SU-DHL-6 (cell line): ENCODE measurements at regions not wholly inside any gene's neighbourhood (a gene's known extent, or its start where the extent isn't known, plus 50 kb on each side); places are given as distances from the start of the nearest gene placed in this dataset.
"Not testable (repeated sequence)": the region's sequence is repeated elsewhere in the genome, so short reads cannot be mapped to it uniquely, and the experiment has no call there.

ENCODE experiments used
- H2AFZ ChIP-seq: fragments of 200-600 bp; sonication (generic); 2 replicates; pipeline ENCODE4 v1.6.1; 2014; ENCODE audit warnings: low read depth, mild to moderate bottlenecking, moderate library complexity, mixed read lengths, antibody characterized with exemption, low read length; ENCODE audit not compliant: severe bottlenecking
- H3F3A ChIP-seq: fragments of 200-600 bp; shearing (Covaris generic); 2 replicates; pipeline ENCODE4 v1.6.0; 2016; ENCODE audit warnings: antibody characterized with exemption, mild to moderate bottlenecking; ENCODE audit not compliant: insufficient read depth
- H3K27ac ChIP-seq: fragments of 200-600 bp; sonication (generic); 2 replicates; pipeline ENCODE4 v1.5.1; 2016; ENCODE audit warnings: low read depth, mild to moderate bottlenecking, low read length, moderate library complexity, mixed read lengths
- H3K27me3 ChIP-seq: fragments of 200-600 bp; sonication (generic), shearing (Covaris generic); 2 replicates; pipeline ENCODE4 v1.6.0; 2014; ENCODE audit warnings: mild to moderate bottlenecking, low read length
- H3K36me3 ChIP-seq: fragments of 200-600 bp; sonication (generic); 2 replicates; pipeline ENCODE4 v1.6.1; 2014; ENCODE audit warnings: mild to moderate bottlenecking, low read length, mixed read lengths
- H3K4me2 ChIP-seq: fragments of 300-600, 200-600 bp; shearing (Covaris generic), sonication (generic); 2 replicates; pipeline ENCODE4 v1.6.0; 2014; ENCODE audit warnings: low read length, low read depth, mild to moderate bottlenecking; ENCODE audit not compliant: poor library complexity, severe bottlenecking
- H3K4me3 ChIP-seq: fragments of 200-600 bp; sonication (generic); 2 replicates; pipeline ENCODE4 v1.5.1; 2014; ENCODE audit warnings: antibody characterized with exemption, low read length, mild to moderate bottlenecking, mixed read lengths; ENCODE audit not compliant: insufficient read depth, poor library complexity, severe bottlenecking
- H3K79me2 ChIP-seq: fragments of 200-600 bp; sonication (generic); 2 replicates; pipeline ENCODE4 v1.6.1; 2014; ENCODE audit warnings: mild to moderate bottlenecking, low read length, moderate library complexity; ENCODE audit not compliant: insufficient read depth
- H3K9ac ChIP-seq: fragments of 200-600 bp; sonication (generic); 2 replicates; pipeline ENCODE4 v1.7.0; 2014; ENCODE audit warnings: mild to moderate bottlenecking, low read length
- H3K9me2 ChIP-seq: fragments of 200-600 bp; sonication (generic); replicated peaks from 2 replicates; pipeline ENCODE4 v1.6.1; 2014; ENCODE audit warnings: low read length; ENCODE audit not compliant: insufficient read depth
- H3K9me3 ChIP-seq: fragments of 200-600 bp; sonication (generic); 2 replicates; pipeline ENCODE4 v1.6.1; 2014; ENCODE audit warnings: low read length, mixed read lengths; ENCODE audit not compliant: insufficient read depth
- H4K20me1 ChIP-seq: fragments of 200-600 bp; sonication (generic); 2 replicates; pipeline ENCODE4 v1.6.1; 2014; ENCODE audit warnings: low read depth, mild to moderate bottlenecking, antibody characterized with exemption, low read length, moderate library complexity, mixed read lengths
- EZH2phosphoT487 ChIP-seq: fragments of 200-600 bp; sonication (generic), shearing (Covaris generic); conservative IDR thresholded peaks from 2 replicates; pipeline ENCODE4 v1.6.1; 2018; ENCODE audit warnings: mild to moderate bottlenecking, antibody characterized with exemption, low read length, moderate library complexity, mixed read lengths
- TF ChIP-seq, protein P1 (sequence below): fragments of 200-600 bp; sonication (generic); IDR thresholded peaks from one replicate; pipeline ENCODE4 v1.5.1; 2017; ENCODE audit warnings: antibody characterized with exemption, mild to moderate bottlenecking, low read length, moderate library complexity; ENCODE audit not compliant: insufficient read depth, poor library complexity, severe bottlenecking

DNA sequence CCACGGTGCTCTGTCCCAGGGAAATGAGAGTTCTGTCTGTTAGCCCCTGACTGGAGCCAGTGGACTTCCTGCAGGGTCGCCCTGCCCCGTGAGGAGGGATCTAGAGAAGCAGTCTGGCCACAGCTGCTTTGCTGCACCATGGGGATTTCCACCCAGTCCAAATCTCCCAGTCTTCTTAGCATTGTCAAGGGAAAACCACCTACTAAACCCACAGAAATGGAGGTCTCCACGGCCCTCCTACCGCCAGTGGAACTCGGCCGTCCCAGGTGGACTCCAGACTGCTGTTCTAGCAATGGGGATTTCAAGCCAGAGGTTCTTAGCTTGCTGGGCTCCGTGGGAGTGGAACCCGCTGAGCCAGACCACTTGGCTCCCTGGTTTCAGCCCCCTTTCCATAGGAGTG lies 133.3 kb upstream of the PCDH7 start:
- Histone ChIP-seq H3F3A (no peaks in the 10 kb centered on the region), H3K9ac (no peak overlapping the region), H3K36me3 (no peaks in the 10 kb centered on the region), H3K27me3 (no peaks in the 10 kb centered on the region), H3K27ac (no peak overlapping the region), H3K4me2 (no peak overlapping the region), H3K4me3 (no peak overlapping the region), H4K20me1 (no peaks in the 10 kb centered on the region), H2AFZ (no peak overlapping the region), H3K79me2 (no peaks in the 10 kb centered on the region), H3K9me2 (no peaks in the 10 kb centered on the region), H3K9me3 (no peaks in the 10 kb centered on the region)
- TF ChIP-seq, protein P1, sequence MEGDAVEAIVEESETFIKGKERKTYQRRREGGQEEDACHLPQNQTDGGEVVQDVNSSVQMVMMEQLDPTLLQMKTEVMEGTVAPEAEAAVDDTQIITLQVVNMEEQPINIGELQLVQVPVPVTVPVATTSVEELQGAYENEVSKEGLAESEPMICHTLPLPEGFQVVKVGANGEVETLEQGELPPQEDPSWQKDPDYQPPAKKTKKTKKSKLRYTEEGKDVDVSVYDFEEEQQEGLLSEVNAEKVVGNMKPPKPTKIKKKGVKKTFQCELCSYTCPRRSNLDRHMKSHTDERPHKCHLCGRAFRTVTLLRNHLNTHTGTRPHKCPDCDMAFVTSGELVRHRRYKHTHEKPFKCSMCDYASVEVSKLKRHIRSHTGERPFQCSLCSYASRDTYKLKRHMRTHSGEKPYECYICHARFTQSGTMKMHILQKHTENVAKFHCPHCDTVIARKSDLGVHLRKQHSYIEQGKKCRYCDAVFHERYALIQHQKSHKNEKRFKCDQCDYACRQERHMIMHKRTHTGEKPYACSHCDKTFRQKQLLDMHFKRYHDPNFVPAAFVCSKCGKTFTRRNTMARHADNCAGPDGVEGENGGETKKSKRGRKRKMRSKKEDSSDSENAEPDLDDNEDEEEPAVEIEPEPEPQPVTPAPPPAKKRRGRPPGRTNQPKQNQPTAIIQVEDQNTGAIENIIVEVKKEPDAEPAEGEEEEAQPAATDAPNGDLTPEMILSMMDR: no peak
- TF ChIP-seq EZH2phosphoT487: no peak

DNA sequence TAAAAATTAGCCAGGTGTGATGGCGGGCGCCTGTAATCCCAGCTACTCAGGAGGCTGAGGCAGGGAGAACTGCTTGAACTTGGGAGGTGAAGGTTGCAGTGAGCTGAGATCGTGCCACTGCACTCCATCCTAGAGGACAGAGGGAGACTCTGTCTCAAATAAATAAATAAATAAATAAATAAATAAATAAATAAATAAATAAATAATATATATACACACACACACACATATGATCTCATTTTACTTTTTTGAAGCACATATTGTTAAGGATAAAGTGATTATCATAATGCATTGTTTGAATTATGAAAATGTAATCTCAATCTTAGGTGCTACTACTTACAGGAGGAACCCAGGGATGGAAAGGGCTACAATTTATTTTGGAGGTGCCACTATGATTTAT lies 130.5 kb upstream of the PCDH7 start:
- not testable (repeated sequence) for H3F3A ChIP-seq, H3K27ac ChIP-seq, H4K20me1 ChIP-seq, H3K9me3 ChIP-seq, H3K4me3 ChIP-seq, H3K4me2 ChIP-seq, H3K36me3 ChIP-seq, H3K79me2 ChIP-seq, H2AFZ ChIP-seq, H3K27me3 ChIP-seq, H3K9me2 ChIP-seq, H3K9ac ChIP-seq

DNA sequence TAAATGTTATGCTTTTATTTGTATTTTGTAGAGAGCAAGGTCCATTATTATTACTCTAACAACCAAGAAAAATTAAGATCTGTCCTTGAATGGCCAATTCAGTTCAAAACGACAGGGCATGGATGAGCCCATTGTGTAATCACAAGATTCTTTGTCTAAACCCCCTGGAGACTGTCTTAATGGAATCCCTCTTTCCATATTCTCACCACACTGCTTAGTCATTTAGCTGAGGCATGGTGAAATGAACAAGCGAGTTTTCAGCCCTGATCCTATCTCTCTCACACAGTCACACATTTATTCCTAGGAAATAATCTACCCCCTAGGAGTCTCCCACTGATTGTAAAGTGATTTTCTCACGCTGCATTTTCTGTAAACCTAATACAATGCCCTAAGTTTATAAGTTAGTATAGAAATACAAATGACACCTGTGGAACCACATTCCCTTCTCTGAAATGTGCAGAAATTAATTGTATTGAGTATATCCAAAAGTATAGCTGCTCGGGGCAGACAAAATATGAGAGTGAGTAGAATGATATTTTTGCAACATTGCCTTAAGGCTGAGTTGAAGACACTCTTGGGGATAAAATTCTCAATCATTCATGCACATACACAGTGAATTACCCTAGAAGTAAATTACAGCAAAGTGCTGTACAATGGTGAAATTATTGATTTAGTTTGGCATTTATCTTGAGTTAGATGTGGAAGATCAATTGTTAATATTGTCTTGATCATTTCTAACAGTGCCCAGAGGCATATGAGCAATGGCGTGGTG lies 119.7 kb upstream of the PCDH7 start:
- no peaks in the 10 kb centered on the region for H3K27me3 ChIP-seq
- H4K20me1 ChIP-seq: no peaks in the 10 kb centered on the region
- H3K4me3 ChIP-seq: no peak overlapping the region
- no peaks in the 10 kb centered on the region for H3K36me3 ChIP-seq
- H3K9me3 ChIP-seq: no peaks in the 10 kb centered on the region
- no peak overlapping the region for H2AFZ ChIP-seq
- no peaks in the 10 kb centered on the region for H3K79me2 ChIP-seq
- no peaks in the 10 kb centered on the region for H3F3A ChIP-seq
- H3K9me2 ChIP-seq: no peaks in the 10 kb centered on the region
- no peak overlapping the region for H3K27ac ChIP-seq
- H3K4me2 ChIP-seq: no peak overlapping the region
- H3K9ac ChIP-seq: no peak overlapping the region
- TF ChIP-seq EZH2phosphoT487: no peak
- TF ChIP-seq, protein P1: no peak

DNA sequence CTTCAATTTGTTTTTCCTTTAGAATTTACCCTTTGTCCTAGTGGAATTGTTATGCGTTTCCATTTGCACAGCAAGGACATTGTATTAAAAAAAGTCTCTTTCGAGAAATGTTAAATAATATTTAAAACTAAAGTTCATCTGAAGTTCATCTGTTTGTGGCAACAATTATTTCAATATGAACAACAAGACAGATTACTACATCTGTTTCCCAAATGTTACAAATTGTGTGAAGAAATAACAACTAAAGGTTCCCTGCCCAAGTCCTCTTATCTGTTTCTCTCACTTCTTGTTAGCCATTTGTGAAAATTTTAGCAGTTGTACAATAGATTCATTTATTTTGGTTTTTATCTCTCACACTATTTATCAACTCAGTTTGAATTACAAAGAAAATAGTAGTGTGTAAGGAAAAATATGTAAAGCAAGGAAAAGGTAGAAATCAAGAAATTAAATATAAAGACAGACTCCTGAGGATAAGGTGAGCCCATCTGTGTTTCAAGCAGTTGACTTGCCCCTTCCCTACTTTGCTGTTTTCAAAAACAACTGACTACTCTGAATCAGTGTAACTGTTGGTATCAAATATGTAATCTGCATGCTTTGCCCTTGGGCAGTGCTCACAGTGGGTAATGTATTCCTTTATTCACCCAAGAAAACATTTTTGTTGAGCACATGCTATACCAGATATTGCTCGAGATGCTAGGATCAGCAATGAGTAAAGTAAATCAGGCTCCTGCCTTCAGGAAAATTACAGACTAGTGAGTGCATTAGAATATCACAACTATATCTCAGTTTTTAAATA lies 118.9 kb upstream of the PCDH7 start:
- no peak overlapping the region for H3K27ac ChIP-seq
- TF ChIP-seq, protein P1: no peak
- no peak for TF ChIP-seq EZH2phosphoT487
- H3F3A ChIP-seq: no peaks in the 10 kb centered on the region
- no peaks in the 10 kb centered on the region for H3K9me2 ChIP-seq
- no peaks in the 10 kb centered on the region for H3K36me3 ChIP-seq
- no peaks in the 10 kb centered on the region for H3K9me3 ChIP-seq
- H3K4me2 ChIP-seq: no peak overlapping the region
- no peak overlapping the region for H3K9ac ChIP-seq
- H3K79me2 ChIP-seq: no peaks in the 10 kb centered on the region
- no peak overlapping the region for H2AFZ ChIP-seq
- no peaks in the 10 kb centered on the region for H4K20me1 ChIP-seq
- H3K4me3 ChIP-seq: no peak overlapping the region
- H3K27me3 ChIP-seq: no peaks in the 10 kb centered on the region
